Mesothelial cell of epicardium (in vitro differentiated cells): ENCODE measurements at regions not wholly inside any gene's neighbourhood (a gene's known extent, or its start where the extent isn't known, plus 50 kb on each side); places are given as distances from the start of the nearest gene placed in this dataset.

Experiments
- DNase-seq, 2 experiments: peaks; one replicate each; pipeline ENCODE4 v3.0.0; 2021; ENCODE audit warnings: low spot score in 2 of 2; ENCODE audit not compliant: unreplicated experiment in 2 of 2
- H3K27ac Mint-ChIP-seq: 2 replicates; pipeline ENCODE4 v1.8.0; 2021; ENCODE audit warnings: mixed read lengths
- H3K27me3 Mint-ChIP-seq: 2 replicates; pipeline ENCODE4 v1.8.0; 2021; ENCODE audit warnings: low read depth, mixed read lengths
- H3K36me3 Mint-ChIP-seq: 2 replicates; pipeline ENCODE4 v1.8.0; 2021; ENCODE audit warnings: mixed read lengths
- H3K4me1 Mint-ChIP-seq: 2 replicates; pipeline ENCODE4 v1.8.0; 2021; ENCODE audit warnings: mixed read lengths
- H3K4me3 Mint-ChIP-seq: 2 replicates; pipeline ENCODE4 v1.8.0; 2021; ENCODE audit warnings: mild to moderate bottlenecking, moderate library complexity, mixed read lengths
- H3K9me3 Mint-ChIP-seq: 2 replicates; pipeline ENCODE4 v1.8.0; 2021; ENCODE audit warnings: mixed read lengths
- TF ChIP-seq, protein P1 (sequence below): fragments of 200-600 bp; sonication (generic); IDR thresholded peaks from one replicate; pipeline ENCODE4 v1.5.0; 2021; ENCODE audit warnings: antibody characterized with exemption; ENCODE audit not compliant: unreplicated experiment

DNA sequence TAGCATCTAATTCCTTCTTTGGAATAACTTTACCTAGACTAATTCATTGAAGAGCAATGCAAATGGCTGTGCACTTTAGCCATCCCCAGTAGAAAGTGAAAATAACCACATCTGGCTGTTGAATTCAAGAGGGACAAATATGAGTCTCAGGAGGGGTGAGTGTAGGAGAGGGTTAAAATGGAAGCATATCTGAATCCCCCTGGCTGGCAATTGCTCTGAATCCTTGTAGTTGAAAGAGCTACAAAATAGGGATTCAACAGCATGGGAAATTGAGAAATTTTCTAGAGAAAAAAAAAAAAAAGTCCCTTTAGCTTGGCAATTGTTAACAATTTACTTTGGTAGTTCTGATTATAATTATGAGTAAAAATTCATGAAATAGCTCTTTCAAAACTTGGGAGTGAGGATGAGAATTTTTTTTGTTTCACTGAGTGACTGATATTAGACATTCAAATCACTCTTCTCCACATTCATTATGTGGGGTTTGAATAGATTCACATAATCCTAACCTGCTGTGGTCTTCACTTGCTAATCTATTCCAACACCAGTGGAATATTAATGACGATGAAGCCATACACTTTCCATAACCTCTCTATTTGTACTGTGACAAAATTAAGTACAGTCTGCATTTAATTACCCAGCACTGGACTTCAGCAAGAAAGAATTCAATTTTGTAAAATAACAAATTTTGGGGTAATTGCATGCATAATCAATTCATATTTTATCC is 569.0 kb upstream of the MCTP2 start:
- H3K4me3 Mint-ChIP-seq = no peak overlapping the region
- H3K36me3 Mint-ChIP-seq = no peaks in the 10 kb centered on the region
- TF ChIP-seq, protein P1, sequence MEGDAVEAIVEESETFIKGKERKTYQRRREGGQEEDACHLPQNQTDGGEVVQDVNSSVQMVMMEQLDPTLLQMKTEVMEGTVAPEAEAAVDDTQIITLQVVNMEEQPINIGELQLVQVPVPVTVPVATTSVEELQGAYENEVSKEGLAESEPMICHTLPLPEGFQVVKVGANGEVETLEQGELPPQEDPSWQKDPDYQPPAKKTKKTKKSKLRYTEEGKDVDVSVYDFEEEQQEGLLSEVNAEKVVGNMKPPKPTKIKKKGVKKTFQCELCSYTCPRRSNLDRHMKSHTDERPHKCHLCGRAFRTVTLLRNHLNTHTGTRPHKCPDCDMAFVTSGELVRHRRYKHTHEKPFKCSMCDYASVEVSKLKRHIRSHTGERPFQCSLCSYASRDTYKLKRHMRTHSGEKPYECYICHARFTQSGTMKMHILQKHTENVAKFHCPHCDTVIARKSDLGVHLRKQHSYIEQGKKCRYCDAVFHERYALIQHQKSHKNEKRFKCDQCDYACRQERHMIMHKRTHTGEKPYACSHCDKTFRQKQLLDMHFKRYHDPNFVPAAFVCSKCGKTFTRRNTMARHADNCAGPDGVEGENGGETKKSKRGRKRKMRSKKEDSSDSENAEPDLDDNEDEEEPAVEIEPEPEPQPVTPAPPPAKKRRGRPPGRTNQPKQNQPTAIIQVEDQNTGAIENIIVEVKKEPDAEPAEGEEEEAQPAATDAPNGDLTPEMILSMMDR = no peak
- no peak overlapping the region for H3K27ac Mint-ChIP-seq
- H3K27me3 Mint-ChIP-seq = peaks cover 18% of the 10 kb centered on the region
- H3K9me3 Mint-ChIP-seq = no peaks in the 10 kb centered on the region
- no peaks in the 10 kb centered on the region for H3K4me1 Mint-ChIP-seq
- no peak for DNase-seq

DNA sequence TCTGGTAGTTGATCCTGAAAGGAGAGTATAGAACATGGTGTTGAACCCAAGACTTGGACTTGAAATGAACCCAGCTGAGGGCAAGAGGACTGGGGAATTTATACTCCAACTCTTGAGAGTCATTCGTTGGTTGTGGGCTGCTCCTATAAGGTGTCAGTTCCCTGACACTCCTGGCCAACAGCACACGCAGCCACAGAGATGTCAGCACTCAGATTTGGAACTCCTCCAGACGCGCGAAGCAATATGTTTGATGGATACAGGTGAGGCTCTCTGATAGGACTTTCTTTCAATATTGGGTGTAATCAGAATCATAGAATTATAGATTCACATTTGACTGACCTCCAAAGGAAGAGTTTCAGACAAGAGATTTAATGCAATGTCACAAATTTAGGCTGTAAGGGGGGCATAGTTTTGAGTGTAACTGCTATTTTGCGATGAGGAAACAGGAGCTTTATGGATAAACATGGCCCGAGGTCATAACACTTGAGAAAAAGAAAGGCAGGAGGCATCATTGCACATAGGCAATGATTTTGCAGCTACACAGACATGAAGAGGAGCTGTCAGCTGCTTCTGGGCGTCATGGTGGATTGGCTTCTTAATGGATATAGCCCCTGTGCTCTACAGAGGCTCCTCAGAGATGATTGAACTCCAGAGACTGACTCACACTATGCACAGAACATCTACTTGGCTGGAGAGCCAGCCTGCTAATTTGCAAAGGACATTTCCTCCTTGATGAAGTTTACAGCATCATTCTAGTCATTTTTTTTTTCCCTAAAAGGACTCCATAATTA is 569.2 kb upstream of the RGMA start:
- Mint-ChIP-seq H3K4me3 (no peak overlapping the region), H3K36me3 (no peaks in the 10 kb centered on the region), H3K9me3 (no peaks in the 10 kb centered on the region), H3K27ac (no peak overlapping the region), H3K4me1 (no peaks in the 10 kb centered on the region), H3K27me3 (peaks cover 21% of the 10 kb centered on the region)
- no peak for DNase-seq
- TF ChIP-seq, protein P1 = no peak

DNA sequence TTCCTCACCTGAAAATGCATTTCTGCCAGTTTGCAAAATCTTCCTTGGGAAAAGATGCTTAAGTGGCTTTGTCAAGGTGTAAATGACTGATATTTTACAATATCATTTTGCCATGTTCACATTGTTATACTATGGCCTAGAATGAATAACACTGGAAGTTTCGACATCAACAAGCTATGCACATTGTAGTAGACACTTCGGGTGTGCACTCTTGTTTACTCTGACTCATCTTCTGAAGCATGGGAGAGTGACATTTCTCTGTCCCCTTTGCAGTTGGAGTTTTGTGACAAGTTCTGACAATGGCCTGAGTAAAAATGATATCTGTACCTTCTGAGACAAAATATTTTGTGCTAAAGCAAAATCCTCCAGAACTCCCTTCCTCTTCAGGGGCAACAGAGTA is 567.0 kb upstream of the RGMA start:
- H3K27me3 Mint-ChIP-seq = peaks cover 21% of the 10 kb centered on the region
- H3K36me3 Mint-ChIP-seq = no peaks in the 10 kb centered on the region
- H3K27ac Mint-ChIP-seq = no peak overlapping the region
- no peak overlapping the region for H3K4me3 Mint-ChIP-seq
- H3K4me1 Mint-ChIP-seq = no peaks in the 10 kb centered on the region
- TF ChIP-seq, protein P1 = no peak
- no peak for DNase-seq
- H3K9me3 Mint-ChIP-seq = peaks cover 8% of the 10 kb centered on the region

DNA sequence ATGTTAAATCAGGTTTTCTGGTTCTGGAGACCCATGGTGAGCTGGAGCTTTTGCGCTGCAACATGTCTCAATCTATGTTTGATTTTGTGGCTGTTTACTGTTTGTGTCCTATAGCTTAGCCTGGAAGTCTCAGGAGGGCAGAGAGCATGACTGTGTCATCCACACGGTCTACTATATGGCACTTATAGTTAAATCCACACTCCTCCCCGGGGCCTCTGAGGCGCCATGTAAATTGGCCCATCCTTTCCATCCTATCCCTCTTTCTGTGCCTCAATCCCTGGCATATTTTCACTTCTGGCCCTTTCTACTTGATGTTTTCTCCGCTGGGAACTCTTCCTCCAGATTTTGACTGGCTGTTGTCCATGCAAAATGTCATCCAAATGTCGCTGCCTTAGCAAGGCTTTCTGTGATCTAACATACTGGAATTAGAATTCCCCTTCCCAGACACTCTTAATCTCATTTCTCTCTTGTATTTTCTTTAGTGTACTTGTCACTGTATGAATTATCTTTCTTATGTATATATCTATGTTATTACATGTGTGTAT is 560.8 kb upstream of the RGMA start:
- no peaks in the 10 kb centered on the region for H3K36me3 Mint-ChIP-seq
- peaks cover 6% of the 10 kb centered on the region for H3K27me3 Mint-ChIP-seq
- DNase-seq = no peak
- H3K4me1 Mint-ChIP-seq = peaks cover 15% of the 10 kb centered on the region
- peaks cover 8% of the 10 kb centered on the region for H3K9me3 Mint-ChIP-seq
- no peak overlapping the region for H3K4me3 Mint-ChIP-seq
- TF ChIP-seq, protein P1 = no peak
- no peak overlapping the region for H3K27ac Mint-ChIP-seq

DNA sequence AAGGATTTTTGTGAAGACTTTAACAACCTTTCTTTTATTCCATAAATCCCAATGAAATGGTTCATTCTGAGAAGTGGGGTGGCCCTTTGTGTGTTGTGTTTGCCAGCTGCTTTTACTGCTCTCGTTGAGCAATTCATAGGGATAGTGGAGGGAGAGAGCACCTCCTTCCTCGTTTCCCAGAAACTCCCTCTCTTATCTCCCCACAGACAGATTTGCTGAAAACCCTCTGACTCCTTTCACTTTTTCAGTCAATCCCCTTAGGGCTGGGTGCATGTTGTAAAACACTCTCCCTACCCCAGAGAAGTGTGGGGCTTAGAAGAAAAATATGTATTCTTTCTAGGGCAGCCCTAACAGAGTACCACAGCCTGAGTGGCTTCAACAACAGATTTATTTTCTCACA is 557.2 kb upstream of the RGMA start:
- Mint-ChIP-seq H3K27ac (no peak overlapping the region), H3K4me3 (no peak overlapping the region), H3K36me3 (no peaks in the 10 kb centered on the region), H3K9me3 (no peaks in the 10 kb centered on the region), H3K4me1 (peaks cover 21% of the 10 kb centered on the region), H3K27me3 (peaks cover 6% of the 10 kb centered on the region)
- TF ChIP-seq, protein P1 = no peak
- no peak for DNase-seq
